Glutamatergic neuron (in vitro differentiated cells): ENCODE measurements at regions not wholly inside any gene's neighbourhood (a gene's known extent, or its start where the extent isn't known, plus 50 kb on each side); places are given as distances from the start of the nearest gene placed in this dataset.

Experiments
- DNase-seq: peaks from one replicate; pipeline ENCODE4 v3.0.0; 2022
- H3K27ac Mint-ChIP-seq: one replicate; pipeline ENCODE4 v1.8.0; 2020; ENCODE audit warnings: mild to moderate bottlenecking, mixed read lengths, inconsistent platforms; ENCODE audit not compliant: unreplicated experiment
- H3K27me3 Mint-ChIP-seq: one replicate; pipeline ENCODE4 v1.8.0; 2020; ENCODE audit warnings: mild to moderate bottlenecking, moderate library complexity, mixed read lengths, inconsistent platforms; ENCODE audit not compliant: unreplicated experiment
- H3K36me3 Mint-ChIP-seq: one replicate; pipeline ENCODE4 v1.8.0; 2020; ENCODE audit warnings: mild to moderate bottlenecking, mixed read lengths, inconsistent platforms; ENCODE audit not compliant: unreplicated experiment
- H3K4me1 Mint-ChIP-seq: one replicate; pipeline ENCODE4 v1.8.0; 2020; ENCODE audit warnings: mild to moderate bottlenecking, low read depth, mixed read lengths, inconsistent platforms; ENCODE audit not compliant: unreplicated experiment
- H3K4me3 Mint-ChIP-seq: one replicate; pipeline ENCODE4 v1.8.0; 2020; ENCODE audit warnings: mild to moderate bottlenecking, mixed read lengths, inconsistent platforms; ENCODE audit not compliant: unreplicated experiment
- H3K9me3 Mint-ChIP-seq: one replicate; pipeline ENCODE4 v1.8.0; 2020; ENCODE audit warnings: mild to moderate bottlenecking, moderate library complexity, mixed read lengths, inconsistent platforms; ENCODE audit not compliant: unreplicated experiment
- CTCF ChIP-seq: fragments of 200-600 bp; sonication (generic); IDR thresholded peaks from one replicate; pipeline ENCODE4 v1.5.0; 2021; ENCODE audit not compliant: partially characterized antibody, unreplicated experiment

DNA sequence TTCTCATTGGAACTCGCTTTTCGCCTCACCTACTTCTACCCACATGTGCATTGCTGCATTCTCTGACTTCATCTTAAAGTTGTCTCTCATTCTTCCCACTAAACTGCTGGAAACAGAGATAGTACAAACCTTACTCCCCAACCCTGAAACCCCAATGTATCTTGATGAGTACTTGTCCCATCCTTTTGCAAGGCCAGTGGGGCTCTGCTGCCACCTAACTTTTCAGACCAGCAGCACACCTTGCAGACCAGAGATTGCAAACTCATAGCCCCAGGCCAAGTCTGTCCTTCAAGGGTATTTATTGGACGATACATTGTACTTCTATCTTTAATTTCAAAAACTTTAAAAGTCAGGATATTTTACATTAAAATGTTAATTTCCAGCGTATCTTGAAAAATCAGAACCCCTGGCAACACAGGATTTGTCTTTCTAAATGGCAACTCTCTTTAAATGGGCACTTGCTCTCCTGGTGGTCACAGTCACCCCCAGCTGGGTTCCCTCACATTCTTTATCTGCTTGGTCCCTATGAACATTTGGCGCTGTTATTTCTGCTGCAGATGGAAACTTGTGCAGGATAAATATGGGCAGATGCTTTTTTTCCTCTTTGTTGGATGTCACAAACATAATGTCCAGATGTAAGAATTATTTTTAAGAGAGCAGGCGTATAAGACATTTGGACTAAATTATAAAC is 83.9 kb downstream of the SOD2 start:
- peaks cover 2% of the 10 kb centered on the region for H3K9me3 Mint-ChIP-seq
- no peaks in the 10 kb centered on the region for H3K4me1 Mint-ChIP-seq
- H3K27ac Mint-ChIP-seq = no peak overlapping the region
- no peaks in the 10 kb centered on the region for H3K27me3 Mint-ChIP-seq
- no peak for TF ChIP-seq CTCF
- H3K4me3 Mint-ChIP-seq = no peak overlapping the region
- H3K36me3 Mint-ChIP-seq = peaks cover 9% of the 10 kb centered on the region
- no peak for DNase-seq

GRCh38 chr6:159606786-159607185 is 86.3 kb downstream of the SOD2 start:
- no peak overlapping the region for H3K27ac Mint-ChIP-seq
- no peaks in the 10 kb centered on the region for H3K36me3 Mint-ChIP-seq
- no peaks in the 10 kb centered on the region for H3K9me3 Mint-ChIP-seq
- no peak overlapping the region for H3K4me3 Mint-ChIP-seq
- H3K27me3 Mint-ChIP-seq = no peaks in the 10 kb centered on the region
- DNase-seq = no peak
- no peak for TF ChIP-seq CTCF
- H3K4me1 Mint-ChIP-seq = peaks cover under 1% of the 10 kb centered on the region

DNA sequence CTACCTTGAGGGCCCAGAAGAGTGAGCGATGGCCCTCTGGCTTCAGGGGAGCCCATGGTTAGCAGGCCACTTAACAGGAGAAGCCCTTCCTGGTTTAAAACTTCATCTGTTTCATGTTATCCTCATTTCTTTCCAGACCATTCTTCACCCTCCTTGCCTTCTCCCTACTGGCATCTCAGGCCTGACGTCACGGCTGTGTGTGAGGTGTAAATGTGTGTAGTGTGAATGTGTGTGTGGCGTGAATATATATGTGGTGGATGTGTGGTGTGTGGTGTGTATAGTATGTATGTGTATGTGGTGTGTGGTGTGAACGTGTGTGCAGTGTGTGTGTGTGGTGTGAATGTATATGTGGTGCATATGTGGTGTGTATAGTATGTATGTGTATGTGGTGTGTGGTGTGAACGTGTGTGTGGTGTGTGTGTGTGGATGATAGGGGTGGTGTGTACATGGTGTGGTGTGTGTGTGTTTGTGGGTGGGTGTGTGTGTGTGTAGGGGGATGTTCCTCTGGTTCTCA is 88.5 kb downstream of the SOD2 start:
- H3K27me3 Mint-ChIP-seq = no peaks in the 10 kb centered on the region

DNA sequence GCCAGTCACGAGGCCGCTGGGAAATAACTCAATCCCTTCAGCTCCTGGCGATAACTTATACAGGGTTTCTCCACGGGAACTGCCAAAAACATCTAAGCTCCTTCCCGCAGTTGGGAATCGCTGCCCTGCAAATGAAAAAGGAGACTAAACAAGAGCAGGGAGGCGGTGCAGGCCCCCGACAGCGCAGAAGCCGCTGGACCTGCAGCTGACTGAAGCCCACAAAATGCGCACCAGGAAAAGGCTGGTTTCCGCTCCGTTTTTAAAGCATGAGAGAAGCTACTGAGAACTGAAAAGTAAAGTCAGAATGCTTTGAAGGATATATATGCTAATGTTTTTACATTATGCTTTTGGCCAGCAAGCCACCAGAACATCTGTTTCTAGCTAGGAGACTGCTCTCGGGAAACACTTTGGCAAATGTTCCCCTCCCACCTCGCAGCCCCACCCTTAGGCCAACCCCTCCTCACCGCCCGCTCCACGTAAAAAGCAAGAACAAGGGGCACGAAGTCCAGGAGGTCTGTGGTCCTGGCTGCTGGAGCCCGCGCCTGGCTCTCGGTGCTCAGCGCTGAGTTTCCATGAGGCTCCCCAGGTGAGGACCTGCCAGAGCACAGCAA is 90.5 kb downstream of the SOD2 start:
- Mint-ChIP-seq H3K27ac (no peak overlapping the region), H3K9me3 (peaks cover 6% of the 10 kb centered on the region), H3K36me3 (no peaks in the 10 kb centered on the region), H3K4me3 (no peak overlapping the region), H3K4me1 (peaks cover 7% of the 10 kb centered on the region), H3K27me3 (no peaks in the 10 kb centered on the region)
- no peak for DNase-seq
- TF ChIP-seq CTCF = no peak

More for the DNA sequence above, 88.5 kb downstream of the SOD2 start:
- Mint-ChIP-seq H3K9me3 (peaks cover 3% of the 10 kb centered on the region), H3K27ac (no peak overlapping the region), H3K36me3 (no peaks in the 10 kb centered on the region), H3K4me1 (peaks cover 7% of the 10 kb centered on the region), H3K4me3 (no peak overlapping the region)
- DNase-seq = no peak
- no peak for TF ChIP-seq CTCF

GRCh38 chr6:159601211-159601610 is 91.8 kb downstream of the SOD2 start:
- no peak for TF ChIP-seq CTCF
- Mint-ChIP-seq H3K4me1 (peaks cover 7% of the 10 kb centered on the region), H3K36me3 (no peaks in the 10 kb centered on the region), H3K4me3 (no peak overlapping the region), H3K27ac (peak overlapping the region; percentile 45), H3K9me3 (peaks cover 6% of the 10 kb centered on the region), H3K27me3 (no peaks in the 10 kb centered on the region)
- DNase-seq = peak; percentile 43
